NCI-H1930 (cell line): ENCODE measurements at regions not wholly inside any gene's neighbourhood (a gene's known extent, or its start where the extent isn't known, plus 50 kb on each side); places are given as distances from the start of the nearest gene placed in this dataset.
"Not testable (repeated sequence)": the region's sequence is repeated elsewhere in the genome, so short reads cannot be mapped to it uniquely, and the experiment has no call there.

ENCODE experiments used
- DNase-seq, 2 experiments: peaks; one replicate each; lab custom pipeline; 2025; lab: John Stamatoyannopoulos, UW

GRCh38 chr9:80755586-80755985 is 933.8 kb downstream of the TLE1 start:
- no peak for DNase-seq

- DNase-seq, result not testable (repeated sequence)
Measured at GRCh38 chr9:80747056-80747455, 942.3 kb downstream of the TLE1 start.

- no peak for DNase-seq
Measured at GRCh38 chr9:80732506-80732905, 956.8 kb downstream of the TLE1 start.

GRCh38 chr9:80720579-80720978 is 968.8 kb downstream of the TLE1 start:
- DNase-seq, result no peak

GRCh38 chr9:80707120-80707519 is 982.2 kb downstream of the TLE1 start:
- DNase-seq, result no peak

- no peak for DNase-seq
Measured at GRCh38 chr9:80701061-80701460, 988.3 kb downstream of the TLE1 start.

- no peak for DNase-seq
Measured at GRCh38 chr9:80699511-80699998, 989.8 kb downstream of the TLE1 start.

GRCh38 chr9:80698725-80699410 is 990.5 kb downstream of the TLE1 start:
- no peak for DNase-seq

- DNase-seq, result no peak
Measured at GRCh38 chr9:80692751-80693150, 996.6 kb downstream of the TLE1 start.

- DNase-seq, result no peak
Measured at GRCh38 chr9:80691229-80691628, 998.1 kb downstream of the TLE1 start.

GRCh38 chr9:80690349-80690939 is 998.9 kb downstream of the TLE1 start:
- DNase-seq, result no peak

- no peak for DNase-seq
Measured at GRCh38 chr9:80679916-80680315, 1009.4 kb downstream of the TLE1 start.

- DNase-seq, result no peak
Measured at GRCh38 chr9:80678906-80679305, 1010.4 kb downstream of the TLE1 start.

- no peak for DNase-seq
Measured at GRCh38 chr9:80673496-80673895, 1015.9 kb downstream of the TLE1 start.

GRCh38 chr9:80665479-80665878 is 1023.9 kb downstream of the TLE1 start:
- DNase-seq, result no peak

GRCh38 chr9:80664327-80665210 is 1024.8 kb downstream of the TLE1 start:
- DNase-seq, result no peak

- not testable (repeated sequence) for DNase-seq
Measured at GRCh38 chr9:80659751-80660150, 1029.6 kb downstream of the TLE1 start.

GRCh38 chr9:80651044-80651443 is 1038.3 kb downstream of the TLE1 start:
- no peak for DNase-seq

- DNase-seq, result no peak
Measured at GRCh38 chr9:80649496-80649895, 1039.9 kb downstream of the TLE1 start.

GRCh38 chr9:80649001-80649420 is 1040.3 kb downstream of the TLE1 start:
- DNase-seq, result no peak

- DNase-seq, result no peak
Measured at GRCh38 chr9:80648336-80648735, 1041.0 kb downstream of the TLE1 start.

GRCh38 chr9:80646211-80646610 is 1043.1 kb downstream of the TLE1 start:
- DNase-seq, result no peak

GRCh38 chr9:80644044-80644443 is 1045.3 kb downstream of the TLE1 start:
- no peak for DNase-seq
